ENCODE measurements at regions not wholly inside any gene's neighbourhood (a gene's known extent, or its start where the extent isn't known, plus 50 kb on each side); places are given as distances from the start of the nearest gene placed in this dataset.
"Not testable (repeated sequence)": the region's sequence is repeated elsewhere in the genome, so short reads cannot be mapped to it uniquely, and the experiment has no call there.

GRCh38 chr10:80697926-80698325, 160.2 kb downstream of the SH2D4B start:
- no peak for DNase-seq

GRCh38 chr10:80699602-80700039, 161.9 kb downstream of the SH2D4B start:
- peak; percentile 51 for DNase-seq

GRCh38 chr10:80700252-80700651, 162.6 kb downstream of the SH2D4B start:
- DNase-seq: peak; percentile 3

GRCh38 chr10:80700760-80701444, 163.2 kb downstream of the SH2D4B start:
- DNase-seq: no peak

GRCh38 chr10:80701706-80702105, 164.0 kb downstream of the SH2D4B start:
- no peak for DNase-seq

GRCh38 chr10:80702143-80702542, 164.4 kb downstream of the SH2D4B start:
- no peak for DNase-seq

GRCh38 chr10:80705899-80706298, 168.2 kb downstream of the SH2D4B start:
- DNase-seq: no peak

GRCh38 chr10:80708185-80708584, 170.5 kb downstream of the SH2D4B start:
- no peak for DNase-seq

GRCh38 chr10:80708808-80709207, 171.1 kb downstream of the SH2D4B start:
- DNase-seq: no peak

- no peak for DNase-seq
Measured at GRCh38 chr10:80709866-80710265, 172.2 kb downstream of the SH2D4B start.

- DNase-seq: no peak
Measured at GRCh38 chr10:80713398-80713928, 175.8 kb downstream of the SH2D4B start.

GRCh38 chr10:80714566-80714965, 176.9 kb downstream of the SH2D4B start:
- DNase-seq: no peak

GRCh38 chr10:80718024-80718423, 180.3 kb downstream of the SH2D4B start:
- no peak for DNase-seq

GRCh38 chr10:80719935-80720334, 182.2 kb downstream of the SH2D4B start:
- no peak for DNase-seq

GRCh38 chr10:80720549-80720948, 182.8 kb downstream of the SH2D4B start:
- DNase-seq: no peak

- not testable (repeated sequence) for DNase-seq
Measured at GRCh38 chr10:80728354-80728753, 190.7 kb downstream of the SH2D4B start.

GRCh38 chr10:80729896-80730295, 192.2 kb downstream of the SH2D4B start:
- no peak for DNase-seq

- DNase-seq: no peak
Measured at GRCh38 chr10:80730522-80730921, 192.8 kb downstream of the SH2D4B start.

GRCh38 chr10:80734589-80734988, 196.9 kb downstream of the SH2D4B start:
- DNase-seq: no peak

GRCh38 chr10:80737209-80737608, 199.5 kb downstream of the SH2D4B start:
- no peak for DNase-seq

- DNase-seq: no peak
Measured at GRCh38 chr10:80739328-80739727, 201.6 kb downstream of the SH2D4B start.

GRCh38 chr10:80739963-80740715, 202.4 kb downstream of the SH2D4B start:
- no peak for DNase-seq

- no peak for DNase-seq
Measured at GRCh38 chr10:80741278-80741677, 203.6 kb downstream of the SH2D4B start.

- no peak for DNase-seq
Measured at GRCh38 chr10:80750268-80750667, 212.6 kb downstream of the SH2D4B start.
